HG03439 (cell line): ENCODE measurements at regions not wholly inside any gene's neighbourhood (a gene's known extent, or its start where the extent isn't known, plus 50 kb on each side); places are given as distances from the start of the nearest gene placed in this dataset.
"Not testable (repeated sequence)": the region's sequence is repeated elsewhere in the genome, so short reads cannot be mapped to it uniquely, and the experiment has no call there.

Source experiments
- ATAC-seq: cut with Tn5 transposase; IDR thresholded peaks from one replicate; pipeline ENCODE4 v1.9.1; 2021; ENCODE audit warnings: mild to moderate bottlenecking, moderate library complexity; ENCODE audit not compliant: unreplicated experiment

- not testable (repeated sequence) for ATAC-seq
These were observed 116.1 kb upstream of the GJE1 start for GRCh38 chr6:142016666-142017065.

- ATAC-seq: not testable (repeated sequence)
These were observed 117.3 kb upstream of the GJE1 start for GRCh38 chr6:142015463-142015862.

- ATAC-seq: no peak
These were observed 117.7 kb upstream of the GJE1 start for GRCh38 chr6:142015011-142015410.

DNA sequence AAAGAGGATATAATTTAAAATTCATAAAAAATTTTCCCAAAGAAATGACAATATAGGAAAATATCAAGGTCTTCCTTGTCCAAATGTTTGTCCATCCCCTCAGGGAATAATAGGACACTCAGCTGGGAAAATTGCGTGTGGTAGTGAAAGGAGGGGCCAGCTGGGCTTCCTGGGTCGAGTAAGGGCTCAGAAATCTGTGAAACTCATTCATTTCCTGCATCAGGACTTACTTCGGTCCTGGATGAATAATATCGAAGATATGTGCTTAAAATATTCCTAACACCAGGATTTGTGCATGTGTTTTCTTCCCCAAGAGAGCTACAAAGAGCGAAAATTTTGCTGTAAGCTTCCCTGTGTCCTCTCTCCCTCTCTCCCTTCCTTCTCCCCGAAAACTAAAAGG is 118.2 kb upstream of the GJE1 start:
- no peak for ATAC-seq

DNA sequence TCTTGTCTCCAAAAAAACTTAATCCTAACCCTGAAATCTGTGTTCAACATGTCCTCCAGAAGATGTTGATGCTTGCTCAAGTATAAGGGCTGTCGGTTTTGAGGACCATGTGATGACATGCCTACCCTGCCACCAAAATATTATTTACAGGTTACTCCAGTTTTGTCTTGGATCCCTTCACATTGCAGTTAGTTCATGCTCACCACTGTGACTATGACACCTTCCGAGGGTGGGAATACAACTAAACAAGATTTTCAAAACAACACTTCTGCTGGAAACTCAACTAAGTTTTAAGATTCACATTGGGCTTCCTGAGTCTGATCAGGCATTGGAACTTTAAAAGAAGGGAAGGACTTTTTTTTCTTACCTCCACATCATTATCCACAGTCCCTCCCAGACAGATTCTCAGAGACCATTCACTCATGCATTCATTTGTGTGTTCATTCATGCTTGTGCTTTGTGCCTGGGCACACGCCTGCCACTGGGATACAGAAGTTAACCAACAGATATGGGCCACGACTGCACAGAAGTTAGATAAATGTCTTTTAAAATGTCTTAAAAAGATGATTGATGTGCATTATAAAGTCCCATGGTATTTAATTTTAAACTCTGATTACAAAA is 118.7 kb upstream of the GJE1 start:
- ATAC-seq: no peak

DNA sequence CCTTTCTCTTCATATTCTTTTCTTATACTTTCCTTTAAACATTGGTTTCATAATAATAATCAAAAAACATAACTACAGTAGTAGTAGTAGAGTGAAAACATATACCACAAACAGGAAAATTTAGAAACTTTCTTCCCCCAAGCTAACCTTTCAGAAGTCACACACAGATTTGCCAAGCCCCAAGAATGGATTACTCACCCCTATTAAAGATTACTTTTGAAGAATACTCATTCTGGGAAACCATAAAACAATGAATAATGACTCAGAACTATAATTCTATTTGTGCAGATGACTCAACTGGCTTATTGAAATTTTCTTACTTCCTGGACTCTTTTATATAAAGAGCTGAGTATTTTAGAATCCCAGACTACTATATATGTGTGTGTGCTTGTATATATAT is 119.4 kb upstream of the GJE1 start:
- peak; percentile 90 for ATAC-seq

- no peak for ATAC-seq
These were observed 121.0 kb upstream of the GJE1 start for GRCh38 chr6:142011775-142012174.

- ATAC-seq: no peak
These were observed 121.6 kb upstream of the GJE1 start for GRCh38 chr6:142011156-142011555.

DNA sequence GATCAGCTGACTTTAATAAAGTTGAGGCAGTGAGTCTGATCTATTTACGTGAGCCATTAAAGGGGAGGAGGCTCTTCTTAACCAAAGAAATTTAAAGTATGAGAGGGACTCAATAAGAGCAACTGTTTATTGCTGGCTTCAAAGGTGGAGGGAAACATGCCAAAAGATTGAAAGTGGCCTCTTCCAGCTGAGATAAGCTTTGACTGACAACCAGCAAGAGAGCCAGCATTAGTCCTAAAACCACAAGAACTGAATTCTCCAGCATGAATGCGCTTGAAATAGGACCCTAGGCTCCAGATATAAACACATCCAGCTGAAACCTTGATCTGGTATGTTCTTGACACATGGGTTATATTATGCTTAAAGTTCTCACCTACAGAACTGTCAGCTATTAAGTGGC is 123.1 kb upstream of the GJE1 start:
- ATAC-seq: no peak

- no peak for ATAC-seq
These were observed 123.9 kb upstream of the GJE1 start for GRCh38 chr6:142008781-142009180.

DNA sequence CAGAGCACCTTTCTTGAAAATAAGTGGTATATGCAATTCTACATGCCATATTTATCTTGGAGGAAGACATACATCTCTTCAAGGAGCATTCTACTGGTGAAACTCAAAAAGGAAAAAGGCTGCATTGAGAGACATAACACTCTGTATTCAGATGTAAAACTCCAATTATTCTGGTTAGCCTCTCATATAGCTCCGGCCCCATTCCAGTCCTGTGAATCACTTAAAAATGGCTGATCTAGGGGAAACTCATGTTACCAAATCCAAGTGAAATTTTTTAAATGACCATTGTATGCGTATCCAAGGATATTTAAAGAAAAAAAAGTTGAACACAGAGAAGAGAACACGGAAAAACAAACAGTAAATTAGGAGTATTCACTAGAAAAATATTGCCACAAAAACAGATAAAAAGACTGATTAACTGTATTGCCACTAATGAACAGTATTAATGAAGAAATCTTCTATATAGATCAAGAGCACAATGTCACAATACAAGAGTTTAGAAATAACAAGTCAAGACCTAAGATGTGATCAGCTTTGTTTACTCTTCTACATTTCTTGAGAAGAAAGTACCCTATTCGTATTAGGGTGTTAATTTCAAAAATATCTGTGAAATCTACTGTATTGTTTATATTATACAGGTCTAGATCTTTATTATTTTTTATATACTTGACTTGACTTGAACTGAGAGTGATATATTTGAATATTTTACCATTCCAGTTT is 124.5 kb upstream of the GJE1 start:
- ATAC-seq: no peak

DNA sequence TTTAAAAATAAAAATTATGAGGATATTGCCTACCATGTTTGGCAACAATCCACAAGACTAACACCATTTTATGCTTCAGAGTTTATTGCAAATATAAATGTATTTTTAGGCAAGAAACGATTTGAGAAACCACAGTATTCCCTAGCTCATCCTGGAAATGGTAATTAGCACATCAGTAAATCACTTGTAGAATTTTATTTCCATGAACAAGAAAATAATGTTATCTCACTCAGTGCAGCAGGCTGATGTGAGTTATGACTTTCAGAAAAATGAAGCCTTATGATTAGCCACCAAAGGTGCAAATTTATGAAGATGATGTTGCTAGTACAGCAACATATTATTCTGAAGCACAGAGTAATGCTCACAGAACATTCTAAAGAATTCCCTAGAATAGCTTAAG is 127.7 kb upstream of the GJE1 start:
- no peak for ATAC-seq

DNA sequence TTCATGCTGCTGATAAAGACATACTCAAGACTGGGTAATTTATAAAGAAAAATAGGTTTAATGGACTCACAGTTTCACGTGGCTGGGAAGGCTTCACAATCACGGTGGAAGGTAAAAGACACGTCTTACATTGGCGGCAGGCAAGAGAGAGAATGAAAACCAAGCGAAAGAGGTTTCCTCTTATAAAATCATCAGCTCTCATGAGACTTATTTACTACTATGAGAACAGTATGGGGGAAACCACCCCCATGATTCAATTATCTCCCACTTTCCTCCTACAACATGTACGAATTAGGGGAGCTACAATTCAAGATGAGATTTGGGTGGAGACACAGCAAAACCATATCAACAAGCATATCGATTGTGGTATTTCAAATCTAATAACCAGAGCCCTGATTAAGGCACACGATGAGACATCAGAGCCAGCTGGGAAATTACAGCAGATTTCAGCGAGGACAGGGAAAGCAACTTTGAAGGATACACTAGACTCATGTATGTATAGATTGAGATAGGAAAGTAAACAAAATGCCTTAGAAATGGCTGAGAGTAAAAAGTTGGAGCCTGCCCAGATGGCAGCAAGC is 129.8 kb upstream of the GJE1 start:
- no peak for ATAC-seq

GRCh38 chr6:141996823-141997222 is 135.9 kb upstream of the GJE1 start:
- ATAC-seq: no peak

- no peak for ATAC-seq
These were observed 140.6 kb upstream of the GJE1 start for GRCh38 chr6:141992109-141992508.

DNA sequence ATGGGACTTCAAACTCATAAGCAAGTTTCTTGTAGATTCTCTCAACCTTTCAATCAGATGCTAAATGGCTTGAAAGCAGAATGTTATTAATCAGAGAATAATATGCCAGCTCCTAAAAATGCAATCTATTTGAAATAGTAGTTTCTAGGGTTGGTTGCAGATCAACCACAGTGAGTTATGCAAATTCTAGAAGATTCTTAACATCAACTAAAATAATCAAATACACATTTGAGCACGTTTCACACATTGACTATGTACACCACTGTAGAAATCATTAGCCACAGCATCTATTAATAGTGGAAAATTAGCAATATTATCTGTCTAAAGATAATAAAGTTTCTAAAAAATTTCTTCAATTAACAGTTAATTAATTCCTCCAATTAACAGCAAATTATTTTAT is 141.9 kb upstream of the GJE1 start:
- ATAC-seq: no peak

DNA sequence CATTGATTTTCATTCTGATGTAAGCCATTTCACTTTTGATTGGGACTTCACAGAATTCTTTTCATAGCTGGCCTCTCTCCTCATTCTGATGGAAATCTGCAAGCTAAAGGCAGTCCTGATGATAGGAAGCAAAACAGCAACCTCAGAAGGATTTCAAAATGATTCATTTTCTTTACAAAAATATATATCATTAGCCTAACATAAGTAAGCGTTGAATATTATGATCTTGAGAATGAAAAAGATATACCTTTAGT is 143.1 kb upstream of the GJE1 start:
- no peak for ATAC-seq

DNA sequence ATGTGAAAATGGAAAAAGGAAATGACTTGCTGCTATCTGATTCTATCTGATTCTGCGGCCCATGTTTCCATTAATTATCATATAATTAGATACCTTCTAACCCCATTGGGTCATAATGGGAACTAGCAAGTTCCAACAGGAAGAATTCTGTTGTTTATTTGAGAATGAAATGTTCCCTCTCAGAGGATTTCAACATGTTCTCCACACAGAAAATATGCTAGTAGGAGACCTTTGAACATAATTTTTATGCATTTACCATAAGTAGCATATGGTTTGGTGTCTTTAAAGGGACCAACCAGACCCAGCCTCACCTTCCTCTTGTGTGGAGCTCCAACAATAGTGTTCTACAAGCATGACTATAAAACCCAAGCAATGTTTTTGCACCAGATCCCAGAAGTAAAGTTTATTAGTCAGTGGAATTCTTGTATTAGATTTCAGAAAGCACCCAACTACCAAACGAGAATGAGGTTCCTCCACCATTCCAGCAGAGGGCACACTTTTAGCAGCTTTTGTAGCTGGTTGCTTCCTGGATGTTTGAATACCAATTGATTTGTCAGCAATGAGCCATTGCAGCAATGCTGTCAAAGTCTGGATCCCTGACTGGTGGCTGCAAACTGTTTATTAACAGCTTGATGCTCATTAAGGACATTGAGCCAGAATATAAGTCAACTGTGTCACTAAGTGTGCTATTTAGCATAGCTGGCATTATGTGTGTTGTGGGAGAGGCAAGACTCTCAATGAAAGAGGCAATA is 143.6 kb upstream of the GJE1 start:
- ATAC-seq: peak; percentile 89

- no peak for ATAC-seq
These were observed 144.4 kb upstream of the GJE1 start for GRCh38 chr6:141988327-141988726.

GRCh38 chr6:141986457-141986856 is 146.3 kb upstream of the GJE1 start:
- ATAC-seq: no peak

- no peak for ATAC-seq
These were observed 151.5 kb upstream of the GJE1 start for GRCh38 chr6:141981190-141981589.

DNA sequence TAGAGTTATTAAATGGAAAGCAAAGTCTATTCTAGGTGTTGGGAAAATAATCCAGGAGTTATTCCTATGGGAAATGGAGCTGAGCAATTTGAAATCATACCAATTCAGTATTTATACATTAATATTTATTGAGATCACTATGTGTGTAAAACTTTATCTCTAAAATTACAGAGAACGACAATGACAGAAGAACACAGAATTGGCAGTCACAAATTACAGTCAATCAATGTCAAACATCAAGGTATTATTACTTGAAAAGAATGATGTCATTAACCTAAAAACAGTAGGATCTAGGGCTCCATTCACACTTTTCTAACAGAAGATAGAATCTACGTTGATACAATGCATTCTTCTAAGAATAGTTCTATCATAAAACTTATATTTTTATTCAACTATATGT is 154.9 kb upstream of the GJE1 start:
- no peak for ATAC-seq
